Natural killer cell (primary cell): ENCODE measurements at regions not wholly inside any gene's neighbourhood (a gene's known extent, or its start where the extent isn't known, plus 50 kb on each side); places are given as distances from the start of the nearest gene placed in this dataset.

Source experiments
- ATAC-seq, 3 donors: fragments of 150-1000 bp in 2 of 3; fragments of 200-7000 bp in 1 of 3; cut with Tn5 transposase; 1 replicate in 1 of 3; 2 replicates in 2 of 3; pipeline ENCODE4 v1.10.0; 2021; ENCODE audit warnings: mild to moderate bottlenecking in 2 of 3, moderate library complexity in 2 of 3
- DNase-seq, 2 donors: peaks; one replicate each; pipeline versions ENCODE4 v3.0.0 to v3.0.0-alpha.2; 2013 to 2021; ENCODE audit warnings: mixed read lengths in 1 of 2
- H3K27ac ChIP-seq: one replicate; pipeline ENCODE4 v1.5.1; 2013; ENCODE audit warnings: mild to moderate bottlenecking, low read length
- H3K27me3 ChIP-seq: one replicate; pipeline ENCODE4 v1.6.1; 2013; ENCODE audit warnings: low read length; ENCODE audit not compliant: control insufficient read depth, insufficient read depth
- H3K36me3 ChIP-seq: one replicate; pipeline ENCODE4 v1.6.1; 2013; ENCODE audit warnings: low read length; ENCODE audit not compliant: control insufficient read depth, insufficient read depth
- H3K4me1 ChIP-seq: one replicate; pipeline ENCODE4 v1.6.1; 2013; ENCODE audit warnings: low read length; ENCODE audit not compliant: control insufficient read depth, insufficient read depth
- H3K4me3 ChIP-seq: one replicate; pipeline ENCODE4 v1.5.1; 2013; ENCODE audit warnings: low read length
- H3K9me3 ChIP-seq: one replicate; pipeline ENCODE4 v1.6.1; 2013; ENCODE audit warnings: low read length; ENCODE audit not compliant: control insufficient read depth, insufficient read depth
- H3K27ac Mint-ChIP-seq, 2 donors: one replicate each; pipeline ENCODE4 v1.8.0; 2022; ENCODE audit warnings: mild to moderate bottlenecking in 2 of 2, mixed read lengths in 2 of 2, moderate library complexity in 1 of 2
- H3K27me3 Mint-ChIP-seq, 2 donors: one replicate each; pipeline ENCODE4 v1.8.0; 2022; ENCODE audit warnings: low read depth in 2 of 2, mixed read lengths in 2 of 2
- H3K36me3 Mint-ChIP-seq: one replicate; pipeline ENCODE4 v1.8.0; 2022; ENCODE audit warnings: mixed read lengths
- H3K4me1 Mint-ChIP-seq, 2 donors: one replicate each; pipeline ENCODE4 v1.8.0; 2022; ENCODE audit warnings: mixed read lengths in 2 of 2
- H3K4me3 Mint-ChIP-seq: one replicate; pipeline ENCODE4 v1.8.0; 2022; ENCODE audit warnings: mild to moderate bottlenecking, moderate library complexity, mixed read lengths
- H3K9me3 Mint-ChIP-seq, 2 donors: one replicate each; pipeline ENCODE4 v1.8.0; 2022; ENCODE audit warnings: mixed read lengths in 2 of 2
- WGBS: methylation state at CpG from one replicate; pipeline ENCODE4 v1.1.7; 2013; ENCODE audit warnings: missing lambda C conversion rate; ENCODE audit not compliant: insufficient coverage; 5-methylcytosine and 5-hydroxymethylcytosine counted together
- intact Hi-C: fragments of 100-400 bp; cut with micrococcal nuclease; formaldehyde crosslinking; loops from one replicate; pipeline ENCODE4 v1.14.2; 2022
- TF ChIP-seq, protein P1 (sequence below): fragments of 200-600 bp; IDR thresholded peaks from one replicate; pipeline ENCODE4 v1.8.0; 2022; ENCODE audit warnings: antibody characterized with exemption

GRCh38 chr5:2614571-2614970 is 136.9 kb downstream of the IRX2 start:
- no peak overlapping the region for H3K27ac Mint-ChIP-seq

DNA sequence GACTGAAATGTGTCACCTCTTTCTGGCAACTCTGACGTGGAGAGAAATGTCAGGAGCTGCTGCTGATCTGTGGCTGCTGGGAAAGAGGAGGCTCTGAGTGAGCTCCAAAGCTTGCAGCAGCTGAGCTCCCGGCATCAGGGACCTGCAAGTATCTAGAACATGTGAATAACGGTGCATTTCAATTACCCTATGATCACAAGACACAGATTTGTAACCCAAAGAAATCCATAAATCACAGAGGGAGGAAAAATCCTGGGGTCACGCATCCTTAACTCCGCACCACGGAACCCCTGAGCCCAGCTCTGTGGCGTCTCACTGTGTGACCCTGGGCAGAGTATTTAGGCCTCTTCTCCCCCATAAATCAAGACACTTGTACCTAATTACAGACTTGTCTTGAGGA is 139.8 kb downstream of the IRX2 start:
- H3K9me3 ChIP-seq, result peaks cover 6% of the 10 kb centered on the region
- no peaks in the 10 kb centered on the region for H3K36me3 ChIP-seq
- H3K27me3 ChIP-seq, result no peaks in the 10 kb centered on the region
- no peak overlapping the region for H3K4me3 Mint-ChIP-seq
- WGBS, result 78% methylated on average over 7 of the region's 7 CpGs
- H3K4me1 Mint-ChIP-seq, result no peaks in the 10 kb centered on the region
- no peak overlapping the region for H3K27ac ChIP-seq
- H3K4me3 ChIP-seq, result no peak overlapping the region
- H3K27ac Mint-ChIP-seq, result no peak overlapping the region
- H3K27me3 Mint-ChIP-seq, result no peaks in the 10 kb centered on the region
- peaks cover 2 to 4% of the 10 kb centered on the region in 2 donors for H3K9me3 Mint-ChIP-seq
- TF ChIP-seq, protein P1, sequence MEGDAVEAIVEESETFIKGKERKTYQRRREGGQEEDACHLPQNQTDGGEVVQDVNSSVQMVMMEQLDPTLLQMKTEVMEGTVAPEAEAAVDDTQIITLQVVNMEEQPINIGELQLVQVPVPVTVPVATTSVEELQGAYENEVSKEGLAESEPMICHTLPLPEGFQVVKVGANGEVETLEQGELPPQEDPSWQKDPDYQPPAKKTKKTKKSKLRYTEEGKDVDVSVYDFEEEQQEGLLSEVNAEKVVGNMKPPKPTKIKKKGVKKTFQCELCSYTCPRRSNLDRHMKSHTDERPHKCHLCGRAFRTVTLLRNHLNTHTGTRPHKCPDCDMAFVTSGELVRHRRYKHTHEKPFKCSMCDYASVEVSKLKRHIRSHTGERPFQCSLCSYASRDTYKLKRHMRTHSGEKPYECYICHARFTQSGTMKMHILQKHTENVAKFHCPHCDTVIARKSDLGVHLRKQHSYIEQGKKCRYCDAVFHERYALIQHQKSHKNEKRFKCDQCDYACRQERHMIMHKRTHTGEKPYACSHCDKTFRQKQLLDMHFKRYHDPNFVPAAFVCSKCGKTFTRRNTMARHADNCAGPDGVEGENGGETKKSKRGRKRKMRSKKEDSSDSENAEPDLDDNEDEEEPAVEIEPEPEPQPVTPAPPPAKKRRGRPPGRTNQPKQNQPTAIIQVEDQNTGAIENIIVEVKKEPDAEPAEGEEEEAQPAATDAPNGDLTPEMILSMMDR, result no peak
- no peaks in the 10 kb centered on the region for H3K4me1 ChIP-seq
- ATAC-seq (no peak), DNase-seq (no peak)
- intact Hi-C loops, result no loop called here
- no peaks in the 10 kb centered on the region for H3K36me3 Mint-ChIP-seq

More at GRCh38 chr5:2614571-2614970, 136.9 kb downstream of the IRX2 start:
- 90% methylated on average over 10 of the region's 11 CpGs for whole genome bisulfite sequencing
- no peaks in the 10 kb centered on the region for H3K4me1 Mint-ChIP-seq
- no peaks in the 10 kb centered on the region for H3K27me3 Mint-ChIP-seq
- no peaks in the 10 kb centered on the region for H3K9me3 Mint-ChIP-seq
- TF ChIP-seq, protein P1, result no peak
- Histone ChIP-seq H3K27ac (no peak overlapping the region), H3K4me1 (no peaks in the 10 kb centered on the region), H3K4me3 (no peak overlapping the region), H3K27me3 (no peaks in the 10 kb centered on the region), H3K9me3 (peaks cover under 1% of the 10 kb centered on the region), H3K36me3 (no peaks in the 10 kb centered on the region)
- DNase-seq (no peak), ATAC-seq (no peak)
- intact Hi-C loops, result no loop called here
- no peak overlapping the region for H3K4me3 Mint-ChIP-seq
- H3K36me3 Mint-ChIP-seq, result no peaks in the 10 kb centered on the region

- Histone ChIP-seq H3K36me3 (no peaks in the 10 kb centered on the region), H3K4me1 (no peaks in the 10 kb centered on the region), H3K27me3 (no peaks in the 10 kb centered on the region), H3K27ac (no peak overlapping the region), H3K4me3 (no peak overlapping the region), H3K9me3 (peaks cover 6% of the 10 kb centered on the region)
- Mint-ChIP-seq H3K4me1 (no peaks in the 10 kb centered on the region), H3K27ac (no peak overlapping the region), H3K36me3 (no peaks in the 10 kb centered on the region), H3K27me3 (no peaks in the 10 kb centered on the region), H3K9me3 (peaks cover 2 to 4% of the 10 kb centered on the region in 2 donors), H3K4me3 (no peak overlapping the region)
- TF ChIP-seq, protein P1, result no peak
- DNase-seq (no peak), ATAC-seq (no peak)
- intact Hi-C loops, result no loop called here
- WGBS, result 97% methylated on average over 5 of the region's 5 CpGs
Observed at GRCh38 chr5:2610986-2611385, 140.5 kb downstream of the IRX2 start.

- no peaks in the 10 kb centered on the region for H3K4me1 Mint-ChIP-seq
- H3K36me3 Mint-ChIP-seq, result no peaks in the 10 kb centered on the region
- intact Hi-C loops, result no loop called here
- H3K4me3 ChIP-seq, result no peak overlapping the region
- H3K4me1 ChIP-seq, result no peaks in the 10 kb centered on the region
- no peaks in the 10 kb centered on the region for H3K36me3 ChIP-seq
- H3K4me3 Mint-ChIP-seq, result no peak overlapping the region
- no peak overlapping the region for H3K27ac ChIP-seq
- no peak overlapping the region for H3K27ac Mint-ChIP-seq
- TF ChIP-seq, protein P1, result no peak
- H3K27me3 ChIP-seq, result no peaks in the 10 kb centered on the region
- peaks cover 6% of the 10 kb centered on the region for H3K9me3 ChIP-seq
- H3K9me3 Mint-ChIP-seq, result peaks cover 2 to 4% of the 10 kb centered on the region in 2 donors
- 81% methylated on average over 5 of the region's 6 CpGs for WGBS
- H3K27me3 Mint-ChIP-seq, result no peaks in the 10 kb centered on the region
- no peak for DNase-seq
- ATAC-seq, result no peak
Observed at GRCh38 chr5:2608391-2608790, 143.1 kb downstream of the IRX2 start.
